Activated T-cell treated with anti-CD3 and anti-CD28 coated beads for 24 hours (primary cell): ENCODE measurements at regions not wholly inside any gene's neighbourhood (a gene's known extent, or its start where the extent isn't known, plus 50 kb on each side); places are given as distances from the start of the nearest gene placed in this dataset.
"Not testable (repeated sequence)": the region's sequence is repeated elsewhere in the genome, so short reads cannot be mapped to it uniquely, and the experiment has no call there.

Source experiments
- DNase-seq: peaks from one replicate; pipeline ENCODE4 v3.0.0-alpha.2; 2020; ENCODE audit warnings: low read depth

GRCh38 chr20:47890708-47891107, 105.4 kb upstream of the SULF2 start:
- DNase-seq: not testable (repeated sequence)

- DNase-seq: not testable (repeated sequence)
Measured at GRCh38 chr20:47889751-47890150, 104.5 kb upstream of the SULF2 start.

GRCh38 chr20:47888351-47888750, 103.1 kb upstream of the SULF2 start:
- DNase-seq: no peak

- DNase-seq: no peak
Measured at GRCh38 chr20:47887477-47888080, 102.3 kb upstream of the SULF2 start.

GRCh38 chr20:47887064-47887463, 101.8 kb upstream of the SULF2 start:
- DNase-seq: no peak

GRCh38 chr20:47886454-47887041, 101.3 kb upstream of the SULF2 start:
- DNase-seq: no peak

GRCh38 chr20:47885909-47886453, 100.7 kb upstream of the SULF2 start:
- DNase-seq: no peak

GRCh38 chr20:47883940-47884339, 98.7 kb upstream of the SULF2 start:
- not testable (repeated sequence) for DNase-seq

- no peak for DNase-seq
Measured at GRCh38 chr20:47883186-47883585, 97.9 kb upstream of the SULF2 start.

- DNase-seq: no peak
Measured at GRCh38 chr20:47879771-47880170, 94.5 kb upstream of the SULF2 start.

- no peak for DNase-seq
Measured at GRCh38 chr20:47878601-47879027, 93.3 kb upstream of the SULF2 start.

- DNase-seq: no peak
Measured at GRCh38 chr20:47876311-47877088, 91.2 kb upstream of the SULF2 start.

- no peak for DNase-seq
Measured at GRCh38 chr20:47875297-47876025, 90.2 kb upstream of the SULF2 start.

GRCh38 chr20:47872341-47872740, 87.1 kb upstream of the SULF2 start:
- no peak for DNase-seq

- DNase-seq: no peak
Measured at GRCh38 chr20:47870475-47870874, 85.2 kb upstream of the SULF2 start.

GRCh38 chr20:47868744-47869143, 83.5 kb upstream of the SULF2 start:
- no peak for DNase-seq

- no peak for DNase-seq
Measured at GRCh38 chr20:47868236-47868635, 83.0 kb upstream of the SULF2 start.

GRCh38 chr20:47867831-47868230, 82.5 kb upstream of the SULF2 start:
- DNase-seq: no peak

- no peak for DNase-seq
Measured at GRCh38 chr20:47866480-47866879, 81.2 kb upstream of the SULF2 start.

GRCh38 chr20:47865912-47866311, 80.6 kb upstream of the SULF2 start:
- DNase-seq: no peak

GRCh38 chr20:47865451-47865850, 80.2 kb upstream of the SULF2 start:
- no peak for DNase-seq

GRCh38 chr20:47863981-47864380, 78.7 kb upstream of the SULF2 start:
- no peak for DNase-seq
